Right lobe of liver (tissue), 4 donors: ENCODE measurements at regions not wholly inside any gene's neighbourhood (a gene's known extent, or its start where the extent isn't known, plus 50 kb on each side); places are given as distances from the start of the nearest gene placed in this dataset.

Experiments
- CTCF ChIP-seq, 4 donors: fragments of 200-600 bp in 3 of 4; fragments of 450-650 bp in 1 of 4; IDR thresholded peaks; one replicate each; pipeline versions ENCODE4 v1.5.1 to v1.8.0; 2016 to 2022; ENCODE audit warnings: antibody characterized with exemption in 4 of 4, mild to moderate bottlenecking in 2 of 4
- POLR2A ChIP-seq: fragments of 450-650 bp; IDR thresholded peaks from one replicate; pipeline ENCODE4 v1.6.1; 2017; ENCODE audit warnings: antibody characterized with exemption, mild to moderate bottlenecking
- donor health status: DM: no; HTN: no; CAD: no.
- donor health status: DM: no; HTN: no; CAD: no.
- donor health status: DM: no; HTN: yes; CAD: no.

- TF ChIP-seq CTCF (IDR thresholded peaks at IDR 0.05): no peak
- TF ChIP-seq POLR2A: no peak
Measured at GRCh38 chr14:43249591-43249990, 1257.5 kb downstream of the FSCB start.
